GM19023 (cell line): ENCODE measurements at regions not wholly inside any gene's neighbourhood (a gene's known extent, or its start where the extent isn't known, plus 50 kb on each side); places are given as distances from the start of the nearest gene placed in this dataset.

Source experiments
- ATAC-seq: cut with Tn5 transposase; IDR thresholded peaks from one replicate; pipeline ENCODE4 v1.9.1; 2021; ENCODE audit warnings: mild to moderate bottlenecking, moderate library complexity; ENCODE audit not compliant: unreplicated experiment

GRCh38 chr6:149261364-149262040 lies 56.0 kb upstream of the TAB2 start:
- ATAC-seq = no peak

- ATAC-seq = no peak
Observed at GRCh38 chr6:149263321-149263720, 54.2 kb upstream of the TAB2 start.

DNA sequence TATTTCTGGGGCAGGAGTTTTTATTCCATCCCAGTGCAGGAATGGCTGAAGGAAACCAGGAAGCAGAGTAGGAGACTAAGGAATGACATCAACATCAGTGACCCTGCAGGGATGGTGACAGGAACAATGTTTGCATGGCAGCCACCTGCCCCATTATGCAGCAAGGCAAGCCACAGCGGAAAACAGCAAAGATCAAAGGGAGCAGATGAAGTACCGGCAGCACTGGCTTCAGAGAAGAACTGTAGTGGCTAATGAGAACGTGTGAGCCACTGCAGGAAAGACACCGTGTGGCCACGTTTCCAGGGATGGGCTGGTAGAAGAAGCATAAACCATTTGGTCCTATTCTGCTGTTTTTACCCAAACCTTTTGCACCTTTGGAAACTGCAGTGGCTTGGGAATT lies 52.9 kb upstream of the TAB2 start:
- ATAC-seq = no peak

GRCh38 chr6:149265945-149266344 lies 51.6 kb upstream of the TAB2 start:
- no peak for ATAC-seq

GRCh38 chr6:149266659-149267058 lies 50.9 kb upstream of the TAB2 start:
- ATAC-seq = peak; percentile 82

- peak; percentile 15 for ATAC-seq
Observed at GRCh38 chr6:149267072-149267471, 50.4 kb upstream of the TAB2 start.

GRCh38 chr6:149267513-149268043 lies 49.9 kb upstream of the TAB2 start:
- ATAC-seq = no peak
